Left renal cortex interstitium (tissue), 4 donors: ENCODE measurements at regions not wholly inside any gene's neighbourhood (a gene's known extent, or its start where the extent isn't known, plus 50 kb on each side); places are given as distances from the start of the nearest gene placed in this dataset.

Experiments used
- DNase-seq, 4 donors: peaks; one replicate each; pipeline ENCODE4 v3.0.0-alpha.2; 2013; ENCODE audit warnings: low read depth in 4 of 4, low spot score in 2 of 4, missing footprints in 1 of 4

- DNase-seq: no peak
These were observed 115.3 kb downstream of the POLR2M start for GRCh38 chr15:57821826-57822225.

GRCh38 chr15:57823325-57823882, 116.9 kb downstream of the POLR2M start:
- no peak for DNase-seq

GRCh38 chr15:57824186-57824585, 117.7 kb downstream of the POLR2M start:
- no peak for DNase-seq

- no peak for DNase-seq
These were observed 120.5 kb downstream of the POLR2M start for GRCh38 chr15:57827021-57827420.

- no peak for DNase-seq
These were observed 121.5 kb downstream of the POLR2M start for GRCh38 chr15:57827971-57828370.

- DNase-seq: no peak
These were observed 125.7 kb downstream of the POLR2M start for GRCh38 chr15:57832183-57832582.

- DNase-seq: no peak
These were observed 128.6 kb downstream of the POLR2M start for GRCh38 chr15:57835119-57835518.

- no peak for DNase-seq
These were observed 142.8 kb downstream of the POLR2M start for GRCh38 chr15:57849317-57849716.

- DNase-seq: no peak
These were observed 148.0 kb downstream of the POLR2M start for GRCh38 chr15:57854531-57854930.

- no peak for DNase-seq
These were observed 151.4 kb downstream of the POLR2M start for GRCh38 chr15:57857871-57858270.

GRCh38 chr15:57859130-57859685, 152.7 kb downstream of the POLR2M start:
- DNase-seq: no peak

GRCh38 chr15:57861034-57861638, 154.6 kb downstream of the POLR2M start:
- DNase-seq: peak in 3 of 4 donors; percentile 32 to 49 (median 44)

- no peak for DNase-seq
These were observed 155.5 kb downstream of the POLR2M start for GRCh38 chr15:57861815-57862586.

- DNase-seq: no peak
These were observed 156.2 kb downstream of the POLR2M start for GRCh38 chr15:57862761-57863160.

- DNase-seq: no peak
These were observed 158.8 kb downstream of the POLR2M start for GRCh38 chr15:57865294-57865693.

- peak in 1 of 4 donors; percentile 19 for DNase-seq
These were observed 159.7 kb downstream of the POLR2M start for GRCh38 chr15:57866149-57866736.

GRCh38 chr15:57867970-57868798, 161.7 kb downstream of the POLR2M start:
- no peak for DNase-seq

GRCh38 chr15:57870667-57871066, 164.2 kb downstream of the POLR2M start:
- DNase-seq: no peak

GRCh38 chr15:57872281-57873030, 165.9 kb downstream of the POLR2M start:
- no peak for DNase-seq
